ENCODE measurements at regions not wholly inside any gene's neighbourhood (a gene's known extent, or its start where the extent isn't known, plus 50 kb on each side); places are given as distances from the start of the nearest gene placed in this dataset.

DNA sequence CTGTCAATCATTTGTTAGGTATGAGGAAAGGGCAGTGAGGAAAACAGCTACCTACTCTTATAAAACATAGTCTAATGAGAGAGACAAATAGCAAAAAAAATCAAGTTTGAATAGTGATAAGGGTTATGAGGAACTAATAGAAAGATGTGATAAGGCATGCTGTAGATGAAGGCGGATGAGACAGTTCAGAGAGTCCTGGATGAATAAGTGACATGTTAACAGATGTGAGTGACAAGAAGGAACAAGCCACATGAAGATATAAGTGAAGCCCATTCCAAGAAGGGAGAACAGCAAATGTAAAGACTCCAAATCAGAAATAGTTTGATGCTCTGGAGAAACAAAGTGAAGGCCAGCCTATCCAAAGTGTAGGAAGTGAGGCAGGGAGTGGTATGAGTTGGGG, 154.1 kb upstream of the SYT10 start:
- no peak for TF ChIP-seq CTCF (IDR thresholded peaks at IDR 0.05)
- TF ChIP-seq POLR2A (IDR thresholded peaks at IDR 0.05), result no peak
